ENCODE measurements at regions not wholly inside any gene's neighbourhood (a gene's known extent, or its start where the extent isn't known, plus 50 kb on each side); places are given as distances from the start of the nearest gene placed in this dataset.

DNA sequence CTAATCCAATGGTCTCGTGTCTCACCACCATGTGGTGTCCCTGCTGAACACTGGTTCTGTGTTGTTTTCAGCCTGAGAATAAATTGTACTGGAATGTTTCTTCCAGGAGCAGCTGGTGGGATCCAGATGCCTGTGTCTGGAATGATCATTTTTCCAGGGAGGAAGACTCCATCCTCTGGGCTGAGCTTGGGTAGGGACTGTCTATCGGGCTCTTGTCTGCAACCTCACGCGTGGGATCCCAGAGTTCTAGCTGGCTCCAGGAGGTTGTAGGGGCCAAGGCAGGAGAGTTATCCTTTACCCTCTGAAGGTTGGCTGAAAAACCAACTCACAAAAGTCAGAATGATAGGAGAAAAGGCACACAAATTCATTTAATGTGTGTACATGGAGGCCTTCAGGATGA, 144.1 kb upstream of the B3GAT1 start:
- no peak overlapping the region for H3K4me3 ChIP-seq (ENCODE audit: low read depth, low read length)
- no peak for DNase-seq (ENCODE audit: low read depth)
- TF ChIP-seq, protein P1, sequence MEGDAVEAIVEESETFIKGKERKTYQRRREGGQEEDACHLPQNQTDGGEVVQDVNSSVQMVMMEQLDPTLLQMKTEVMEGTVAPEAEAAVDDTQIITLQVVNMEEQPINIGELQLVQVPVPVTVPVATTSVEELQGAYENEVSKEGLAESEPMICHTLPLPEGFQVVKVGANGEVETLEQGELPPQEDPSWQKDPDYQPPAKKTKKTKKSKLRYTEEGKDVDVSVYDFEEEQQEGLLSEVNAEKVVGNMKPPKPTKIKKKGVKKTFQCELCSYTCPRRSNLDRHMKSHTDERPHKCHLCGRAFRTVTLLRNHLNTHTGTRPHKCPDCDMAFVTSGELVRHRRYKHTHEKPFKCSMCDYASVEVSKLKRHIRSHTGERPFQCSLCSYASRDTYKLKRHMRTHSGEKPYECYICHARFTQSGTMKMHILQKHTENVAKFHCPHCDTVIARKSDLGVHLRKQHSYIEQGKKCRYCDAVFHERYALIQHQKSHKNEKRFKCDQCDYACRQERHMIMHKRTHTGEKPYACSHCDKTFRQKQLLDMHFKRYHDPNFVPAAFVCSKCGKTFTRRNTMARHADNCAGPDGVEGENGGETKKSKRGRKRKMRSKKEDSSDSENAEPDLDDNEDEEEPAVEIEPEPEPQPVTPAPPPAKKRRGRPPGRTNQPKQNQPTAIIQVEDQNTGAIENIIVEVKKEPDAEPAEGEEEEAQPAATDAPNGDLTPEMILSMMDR (IDR thresholded peaks at IDR 0.05; ENCODE audit: low read depth, low read length) = no peak
- TF ChIP-seq, protein P2, sequence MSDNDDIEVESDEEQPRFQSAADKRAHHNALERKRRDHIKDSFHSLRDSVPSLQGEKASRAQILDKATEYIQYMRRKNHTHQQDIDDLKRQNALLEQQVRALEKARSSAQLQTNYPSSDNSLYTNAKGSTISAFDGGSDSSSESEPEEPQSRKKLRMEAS (IDR thresholded peaks at IDR 0.05; ENCODE audit: low read depth, low read length) = no peak
- no peak for TF ChIP-seq MYC (IDR thresholded peaks at IDR 0.05; ENCODE audit: low read depth, low read length)
- TF ChIP-seq POLR2A (IDR thresholded peaks at IDR 0.05; ENCODE audit: extremely low read depth, insufficient read length) = no peak

DNA sequence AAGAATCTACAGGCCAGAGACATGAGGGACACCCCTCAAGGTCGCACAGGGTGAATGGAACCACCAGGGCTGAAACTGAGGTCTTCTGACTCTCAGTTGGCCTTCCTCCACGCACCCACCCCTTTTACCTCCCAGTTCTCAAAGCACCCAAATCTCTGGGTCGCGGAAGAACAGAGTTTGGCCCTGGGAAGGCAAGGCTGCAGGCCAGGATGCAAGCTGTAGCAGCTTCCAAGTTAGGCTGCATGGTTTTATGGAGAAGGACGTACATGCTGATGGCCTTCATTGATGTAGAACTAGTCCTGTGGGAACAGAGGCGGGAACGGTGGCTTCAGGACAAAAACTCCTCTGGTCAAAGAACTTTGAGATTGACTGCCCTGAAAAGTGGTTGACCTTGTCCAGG, 143.5 kb upstream of the B3GAT1 start:
- no peak overlapping the region for H3K4me3 ChIP-seq (ENCODE audit: low read depth, low read length)
- TF ChIP-seq, protein P2 (IDR thresholded peaks at IDR 0.05; ENCODE audit: low read depth, low read length) = no peak
- TF ChIP-seq MYC (IDR thresholded peaks at IDR 0.05; ENCODE audit: low read depth, low read length) (no peak), POLR2A (IDR thresholded peaks at IDR 0.05; ENCODE audit: extremely low read depth, insufficient read length) (no peak)
- TF ChIP-seq, protein P1 (IDR thresholded peaks at IDR 0.05; ENCODE audit: low read depth, low read length) = no peak
- no peak for DNase-seq (ENCODE audit: low read depth)

DNA sequence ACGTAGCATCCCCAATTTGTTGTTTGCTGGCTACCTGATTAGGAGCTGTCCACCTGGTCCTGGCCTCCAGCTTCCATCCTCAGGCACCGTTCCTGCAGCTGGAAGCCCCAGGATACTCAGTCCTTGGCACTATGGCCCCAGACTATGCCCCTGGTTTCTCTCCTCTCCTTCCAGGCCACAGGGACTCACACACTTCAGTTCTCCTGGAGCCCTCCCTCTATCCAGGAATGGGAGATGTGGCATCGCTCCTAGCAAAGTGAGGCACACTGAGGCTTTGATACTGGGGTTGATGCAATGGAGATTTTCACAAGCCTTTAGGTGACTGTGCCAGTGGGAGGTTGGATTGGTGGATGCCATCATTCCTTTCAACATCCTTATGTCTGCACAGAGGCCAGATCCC, 142.8 kb upstream of the B3GAT1 start:
- no peak overlapping the region for H3K4me3 ChIP-seq (ENCODE audit: low read depth, low read length)
- TF ChIP-seq POLR2A (IDR thresholded peaks at IDR 0.05; ENCODE audit: extremely low read depth, insufficient read length) = no peak
- no peak for TF ChIP-seq MYC (IDR thresholded peaks at IDR 0.05; ENCODE audit: low read depth, low read length)
- TF ChIP-seq, protein P2 (IDR thresholded peaks at IDR 0.05; ENCODE audit: low read depth, low read length) = no peak
- TF ChIP-seq, protein P1 (IDR thresholded peaks at IDR 0.05; ENCODE audit: low read depth, low read length) = no peak
- DNase-seq (ENCODE audit: low read depth) = no peak

DNA sequence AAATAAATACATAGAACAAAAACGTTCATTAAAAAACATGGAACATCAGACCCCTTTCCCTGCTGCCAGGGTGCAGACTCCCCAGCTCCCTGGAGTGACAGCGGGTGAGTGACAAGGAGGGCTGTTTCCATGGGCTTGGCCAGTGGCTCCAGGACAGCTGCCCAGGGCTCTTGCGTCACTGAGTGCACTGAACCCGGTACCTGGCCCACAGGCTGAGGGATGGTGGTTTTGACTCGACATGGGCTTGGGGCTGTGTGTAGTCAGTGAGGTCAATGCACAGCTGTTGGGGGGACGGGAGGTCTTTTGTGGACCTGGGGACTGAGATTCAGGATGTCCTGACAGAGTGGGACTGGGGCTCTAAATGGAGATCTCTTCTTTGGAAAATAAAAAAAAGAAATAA, 142.1 kb upstream of the B3GAT1 start:
- H3K4me3 ChIP-seq (ENCODE audit: low read depth, low read length) = no peak overlapping the region
- DNase-seq (ENCODE audit: low read depth) = no peak
- TF ChIP-seq, protein P1 (IDR thresholded peaks at IDR 0.05; ENCODE audit: low read depth, low read length) = no peak
- TF ChIP-seq, protein P2 (IDR thresholded peaks at IDR 0.05; ENCODE audit: low read depth, low read length) = no peak
- TF ChIP-seq POLR2A (IDR thresholded peaks at IDR 0.05; ENCODE audit: extremely low read depth, insufficient read length) (no peak), MYC (IDR thresholded peaks at IDR 0.05; ENCODE audit: low read depth, low read length) (no peak)

DNA sequence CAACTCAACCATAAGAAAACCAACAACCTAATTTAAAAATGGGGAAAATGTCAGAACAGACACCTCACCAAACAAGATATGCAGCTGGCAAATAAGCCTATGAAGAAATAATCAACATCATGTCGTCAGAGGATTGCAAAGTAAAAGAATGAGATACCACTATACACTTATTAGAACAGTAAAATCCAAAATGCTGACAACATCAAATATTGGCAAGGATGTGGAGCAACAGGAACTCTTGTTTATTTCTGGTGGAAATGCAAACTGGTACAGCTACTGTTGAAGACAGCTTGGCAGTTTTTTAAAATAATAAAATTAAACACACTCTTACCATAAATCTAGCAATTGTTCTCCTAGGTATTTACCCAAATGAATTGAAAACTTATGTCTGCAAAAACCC, 140.7 kb upstream of the B3GAT1 start:
- no peak overlapping the region for H3K4me3 ChIP-seq (ENCODE audit: low read depth, low read length)
- DNase-seq (ENCODE audit: low read depth) = no peak
- TF ChIP-seq, protein P1 (IDR thresholded peaks at IDR 0.05; ENCODE audit: low read depth, low read length) = no peak
- no peak for TF ChIP-seq MYC (IDR thresholded peaks at IDR 0.05; ENCODE audit: low read depth, low read length)

DNA sequence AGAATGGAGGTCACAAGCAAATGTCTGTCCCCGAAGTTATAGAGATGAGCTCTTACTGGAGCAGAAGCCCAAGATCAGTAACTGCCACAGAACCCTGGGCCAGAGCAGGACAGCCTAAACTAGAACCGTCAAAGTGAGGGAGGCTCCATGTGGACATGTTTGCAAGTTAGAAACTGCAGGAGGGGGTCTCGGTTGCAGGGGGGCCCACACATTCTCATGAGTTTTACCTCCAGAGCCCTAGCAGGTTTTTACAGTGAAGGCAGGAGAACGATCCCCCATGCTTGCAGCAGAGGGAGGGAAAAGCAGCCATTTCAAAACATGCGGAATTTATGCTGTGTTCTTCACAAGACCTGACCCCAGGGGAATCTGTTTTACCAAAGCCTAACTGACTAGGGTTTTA, 133.5 kb upstream of the B3GAT1 start:
- no peak for DNase-seq (ENCODE audit: low read depth)
- TF ChIP-seq POLR2A (IDR thresholded peaks at IDR 0.05; ENCODE audit: extremely low read depth, insufficient read length) (no peak), MYC (IDR thresholded peaks at IDR 0.05; ENCODE audit: low read depth, low read length) (no peak)
- no peak overlapping the region for H3K4me3 ChIP-seq (ENCODE audit: low read depth, low read length)

All from NB4 (cell line).